MG63 (cell line): ENCODE measurements at regions not wholly inside any gene's neighbourhood (a gene's known extent, or its start where the extent isn't known, plus 50 kb on each side); places are given as distances from the start of the nearest gene placed in this dataset.
"Not testable (repeated sequence)": the region's sequence is repeated elsewhere in the genome, so short reads cannot be mapped to it uniquely, and the experiment has no call there.

Experiments used
- DNase-seq: peaks from one replicate; pipeline ENCODE4 v3.0.0-alpha.2; 2020
- H3K27me3 ChIP-seq: fragments of 250-450 bp; sonication (Bioruptor Pico); 2 replicates; pipeline ENCODE4 v1.5.1; 2020; ENCODE audit warnings: mild to moderate bottlenecking, moderate library complexity
- H3K36me3 ChIP-seq: fragments of 250-450 bp; sonication (Bioruptor Pico); 2 replicates; pipeline ENCODE4 v1.5.1; 2020; ENCODE audit warnings: mild to moderate bottlenecking, moderate library complexity
- H3K4me3 ChIP-seq: fragments of 250-450 bp; sonication (Bioruptor Pico); 2 replicates; pipeline ENCODE4 v1.5.1; 2020; ENCODE audit warnings: mild to moderate bottlenecking, moderate library complexity
- H3K9me3 ChIP-seq: fragments of 250-450 bp; sonication (Bioruptor Pico); 2 replicates; pipeline ENCODE4 v1.5.1; 2020; ENCODE audit warnings: mild to moderate bottlenecking, moderate library complexity

DNA sequence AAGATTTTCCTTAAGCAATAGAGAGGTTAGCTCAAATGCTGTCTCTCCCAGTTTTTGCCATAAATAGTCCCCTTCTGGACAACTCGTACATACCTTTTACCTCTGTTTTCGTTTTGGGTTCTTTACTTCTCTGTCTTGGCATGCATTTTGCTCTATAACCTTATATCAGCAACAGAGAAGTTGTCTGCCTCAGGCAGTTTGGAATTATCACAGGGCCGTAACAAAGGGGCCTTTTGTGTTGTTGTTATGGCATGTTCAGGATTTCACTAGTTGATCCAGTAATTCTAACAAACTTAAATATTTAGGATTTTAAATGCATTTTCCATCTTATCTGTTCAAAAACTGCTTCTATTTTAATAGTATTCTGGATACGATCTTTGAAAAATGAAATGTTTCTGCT lies 259.8 kb downstream of the CD109 start:
- H3K9me3 ChIP-seq: no peaks in the 10 kb centered on the region
- no peaks in the 10 kb centered on the region for H3K36me3 ChIP-seq
- no peak for DNase-seq
- H3K27me3 ChIP-seq: no peaks in the 10 kb centered on the region
- no peak overlapping the region for H3K4me3 ChIP-seq

- no peaks in the 10 kb centered on the region for H3K36me3 ChIP-seq
- DNase-seq: no peak
- H3K27me3 ChIP-seq: no peaks in the 10 kb centered on the region
- H3K4me3 ChIP-seq: no peak overlapping the region
- no peaks in the 10 kb centered on the region for H3K9me3 ChIP-seq
Measured at GRCh38 chr6:73954881-73955280, 258.9 kb downstream of the CD109 start.

GRCh38 chr6:73951183-73951582 lies 255.2 kb downstream of the CD109 start:
- DNase-seq: no peak
- Histone ChIP-seq H3K9me3 (no peaks in the 10 kb centered on the region), H3K4me3 (no peak overlapping the region), H3K36me3 (no peaks in the 10 kb centered on the region), H3K27me3 (no peaks in the 10 kb centered on the region)

GRCh38 chr6:73943930-73944652 lies 248.1 kb downstream of the CD109 start:
- no peak for DNase-seq
- Histone ChIP-seq H3K9me3 (no peaks in the 10 kb centered on the region), H3K27me3 (no peaks in the 10 kb centered on the region), H3K36me3 (no peaks in the 10 kb centered on the region), H3K4me3 (no peak overlapping the region)

DNA sequence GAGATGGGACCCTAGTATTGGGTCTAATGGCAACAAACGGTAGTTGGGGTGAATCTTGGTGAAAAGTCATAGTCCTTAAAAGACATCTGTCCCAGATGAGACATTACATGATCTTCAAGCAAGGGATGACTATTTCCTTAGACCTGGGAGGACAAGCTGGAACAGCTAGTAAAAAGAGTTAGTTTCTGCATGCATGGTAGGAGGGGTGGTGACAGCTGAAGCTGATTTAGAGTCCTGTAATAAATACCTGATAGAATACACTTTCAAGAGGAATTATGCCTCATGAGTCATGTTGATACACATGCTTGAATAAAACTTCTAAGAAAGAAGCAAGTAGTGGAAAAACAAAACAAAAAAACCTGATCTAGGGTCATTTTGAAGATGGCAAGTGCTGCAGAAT lies 247.4 kb downstream of the CD109 start:
- DNase-seq: no peak
- Histone ChIP-seq H3K27me3 (no peaks in the 10 kb centered on the region), H3K4me3 (no peak overlapping the region), H3K9me3 (no peaks in the 10 kb centered on the region), H3K36me3 (no peaks in the 10 kb centered on the region)

- no peaks in the 10 kb centered on the region for H3K36me3 ChIP-seq
- DNase-seq: peak; percentile 42
- no peaks in the 10 kb centered on the region for H3K27me3 ChIP-seq
- H3K4me3 ChIP-seq: no peak overlapping the region
- H3K9me3 ChIP-seq: no peaks in the 10 kb centered on the region
Measured at GRCh38 chr6:73942592-73943186, 246.7 kb downstream of the CD109 start.

DNA sequence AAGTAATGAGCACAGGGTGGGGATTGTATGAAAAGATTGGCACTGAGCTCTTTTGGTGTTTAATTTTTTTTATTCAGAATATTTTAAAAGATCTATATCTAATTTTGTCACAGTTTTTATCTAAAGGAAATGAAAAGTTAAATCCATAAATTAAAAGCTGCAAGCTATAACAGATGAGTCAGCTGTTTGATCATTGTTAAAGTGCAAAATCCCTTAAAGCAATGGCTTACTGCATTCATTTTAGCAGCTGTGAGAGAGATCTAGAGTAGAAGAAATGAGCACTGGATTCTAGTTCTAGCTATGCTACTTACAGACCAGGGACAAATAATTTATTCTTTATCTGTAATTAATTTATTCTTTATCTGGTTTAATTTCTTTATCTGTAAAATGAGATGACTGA lies 245.9 kb downstream of the CD109 start:
- DNase-seq: no peak
- Histone ChIP-seq H3K9me3 (no peaks in the 10 kb centered on the region), H3K4me3 (no peak overlapping the region), H3K27me3 (no peaks in the 10 kb centered on the region), H3K36me3 (no peaks in the 10 kb centered on the region)

DNA sequence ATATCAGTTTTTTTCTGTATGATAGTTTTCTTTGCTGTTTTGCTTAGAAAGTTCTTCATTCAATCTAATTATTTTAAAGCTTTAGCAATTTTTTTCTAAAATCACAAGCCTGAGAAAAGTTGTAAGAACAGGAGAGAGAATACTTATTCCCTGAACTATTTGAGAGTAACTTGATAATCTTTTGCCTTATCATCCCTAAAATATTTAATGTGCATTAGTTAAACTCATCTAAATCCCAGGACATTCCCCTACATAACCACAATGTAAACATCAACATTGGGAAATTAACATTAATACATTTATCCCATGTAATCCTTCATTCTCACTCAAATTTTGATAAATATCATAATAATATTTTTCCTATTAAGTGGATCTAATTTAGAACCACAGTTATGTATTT lies 241.8 kb downstream of the CD109 start:
- H3K4me3 ChIP-seq: no peak overlapping the region
- no peak for DNase-seq

GRCh38 chr6:73932866-73933265 lies 236.9 kb downstream of the CD109 start:
- no peak overlapping the region for H3K4me3 ChIP-seq
- DNase-seq: no peak
- H3K27me3 ChIP-seq: no peaks in the 10 kb centered on the region
- H3K36me3 ChIP-seq: no peaks in the 10 kb centered on the region
- H3K9me3 ChIP-seq: peaks cover 7% of the 10 kb centered on the region; the same call in 1 of the 2 replicates

More for the DNA sequence above, 241.8 kb downstream of the CD109 start:
- H3K27me3 ChIP-seq: no peaks in the 10 kb centered on the region
- H3K36me3 ChIP-seq: no peaks in the 10 kb centered on the region
- H3K9me3 ChIP-seq: no peaks in the 10 kb centered on the region

DNA sequence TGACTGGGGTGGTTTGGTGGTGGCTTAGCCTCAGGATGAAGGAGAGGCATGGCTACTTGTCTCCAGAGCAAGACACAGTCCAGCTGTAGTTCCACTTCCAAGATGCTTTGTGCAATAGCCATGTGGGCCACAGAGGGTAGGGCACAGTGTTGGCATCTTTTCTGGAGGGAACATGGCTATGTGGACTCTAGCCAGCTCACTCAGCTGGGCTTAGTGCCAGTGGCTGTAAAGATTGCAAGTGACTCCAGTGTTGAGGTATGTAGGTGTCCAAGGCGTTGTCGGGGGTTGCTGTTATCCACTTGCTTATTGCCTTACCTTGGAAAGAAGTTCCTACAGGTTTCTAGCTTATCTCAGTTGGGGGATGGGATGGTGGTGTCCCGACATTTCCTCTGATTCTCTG lies 233.4 kb downstream of the CD109 start:
- peaks cover 14% of the 10 kb centered on the region for H3K9me3 ChIP-seq
- no peak overlapping the region for H3K4me3 ChIP-seq
- no peaks in the 10 kb centered on the region for H3K36me3 ChIP-seq
- H3K27me3 ChIP-seq: no peaks in the 10 kb centered on the region
- DNase-seq: peak; percentile 12

DNA sequence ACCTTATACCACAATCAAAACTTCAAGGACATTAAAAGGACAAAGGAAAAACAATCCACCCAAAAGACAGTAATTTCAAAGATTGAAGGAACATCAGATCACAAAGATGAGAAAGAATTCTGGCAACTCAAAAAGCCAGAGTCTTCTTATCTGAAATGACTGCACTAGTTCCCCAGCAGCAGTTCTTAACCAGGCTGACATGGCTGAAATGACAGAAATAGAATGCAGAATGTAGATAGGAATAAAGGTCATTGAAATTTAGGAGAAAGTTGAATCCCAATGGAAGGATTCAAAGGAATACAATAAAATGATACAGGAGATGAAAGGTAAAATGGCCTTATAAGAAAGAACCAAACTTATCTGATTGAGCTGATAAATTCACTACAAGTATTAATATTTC lies 231.4 kb downstream of the CD109 start:
- peaks cover 14% of the 10 kb centered on the region for H3K9me3 ChIP-seq
- H3K4me3 ChIP-seq: no peak overlapping the region
- DNase-seq: no peak
- no peaks in the 10 kb centered on the region for H3K36me3 ChIP-seq
- no peaks in the 10 kb centered on the region for H3K27me3 ChIP-seq

DNA sequence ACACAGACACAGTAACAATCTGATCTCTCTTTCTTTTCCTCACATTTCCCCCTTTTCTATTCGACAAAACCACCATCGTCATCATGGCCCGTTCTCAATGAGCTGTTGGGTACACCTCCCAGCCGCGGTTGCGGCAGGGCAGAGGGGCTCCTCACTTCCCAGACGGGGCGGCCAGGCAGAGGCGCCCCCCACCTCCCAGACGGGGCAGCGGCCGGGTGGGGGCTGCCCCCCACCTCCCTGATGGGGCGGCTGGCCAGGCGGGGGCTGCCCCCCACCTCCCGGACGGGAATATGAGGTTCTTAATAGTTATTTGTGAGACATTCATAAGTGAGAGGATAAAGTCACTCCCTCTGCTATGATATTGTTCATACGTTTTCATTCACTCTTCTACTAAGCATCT lies 229.7 kb downstream of the CD109 start:
- DNase-seq, H3K4me3 ChIP-seq, H3K36me3 ChIP-seq, H3K27me3 ChIP-seq: not testable (repeated sequence)
- H3K9me3 ChIP-seq: peaks cover 14% of the 10 kb centered on the region

DNA sequence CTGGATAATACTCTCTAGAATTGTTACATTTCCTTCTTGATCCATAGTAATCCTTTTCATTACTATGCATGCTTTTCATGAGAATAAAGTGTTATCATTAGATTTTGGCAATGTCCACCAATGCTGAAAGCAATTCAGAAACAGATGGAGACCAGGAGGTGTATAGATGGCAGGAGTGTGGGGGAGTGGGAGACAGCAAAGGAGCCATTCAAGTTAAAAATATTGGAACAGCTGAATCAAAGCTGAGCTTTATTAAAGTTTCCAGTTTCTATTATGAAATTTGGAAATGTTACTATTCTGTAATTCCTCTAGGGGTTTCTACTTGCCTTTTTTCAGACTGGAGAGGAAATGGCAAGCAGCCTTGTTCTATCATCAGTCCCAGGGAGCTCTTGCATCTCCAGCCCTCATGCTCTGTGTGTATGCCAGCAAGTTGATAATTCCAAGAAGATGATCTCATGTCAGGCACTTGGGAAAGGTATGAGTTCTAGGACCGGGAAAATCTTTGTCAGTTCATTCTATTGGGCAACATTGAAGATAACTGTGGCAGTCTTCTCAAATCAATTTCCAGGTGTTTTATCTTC lies 228.0 kb downstream of the CD109 start:
- no peak overlapping the region for H3K4me3 ChIP-seq
- H3K9me3 ChIP-seq: peaks cover 14% of the 10 kb centered on the region
- no peaks in the 10 kb centered on the region for H3K36me3 ChIP-seq
- H3K27me3 ChIP-seq: no peaks in the 10 kb centered on the region
- DNase-seq: no peak

GRCh38 chr6:73903155-73903554 lies 207.2 kb downstream of the CD109 start:
- Histone ChIP-seq H3K9me3 (0 out of 2 replicates have a peak, but pooled peaks cover 4% of the 10 kb centered on the region), H3K4me3 (no peak overlapping the region), H3K27me3 (no peaks in the 10 kb centered on the region), H3K36me3 (no peaks in the 10 kb centered on the region)
- DNase-seq: no peak

- Histone ChIP-seq H3K9me3 (0 out of 2 replicates have a peak, but pooled peaks cover 4% of the 10 kb centered on the region), H3K27me3 (no peaks in the 10 kb centered on the region), H3K36me3 (no peaks in the 10 kb centered on the region), H3K4me3 (no peak overlapping the region)
- DNase-seq: no peak
Measured at GRCh38 chr6:73901986-73902385, 206.0 kb downstream of the CD109 start.

GRCh38 chr6:73901311-73901710 lies 205.3 kb downstream of the CD109 start:
- H3K36me3 ChIP-seq: no peaks in the 10 kb centered on the region
- H3K9me3 ChIP-seq: 0 out of 2 replicates have a peak, but pooled peaks cover 4% of the 10 kb centered on the region
- no peak for DNase-seq
- H3K27me3 ChIP-seq: no peaks in the 10 kb centered on the region
- no peak overlapping the region for H3K4me3 ChIP-seq

GRCh38 chr6:73898599-73898998 lies 202.6 kb downstream of the CD109 start:
- H3K36me3 ChIP-seq: no peaks in the 10 kb centered on the region
- 0 out of 2 replicates have a peak, but pooled peaks cover 4% of the 10 kb centered on the region for H3K9me3 ChIP-seq
- H3K27me3 ChIP-seq: no peaks in the 10 kb centered on the region
- H3K4me3 ChIP-seq: no peak overlapping the region
- DNase-seq: no peak

DNA sequence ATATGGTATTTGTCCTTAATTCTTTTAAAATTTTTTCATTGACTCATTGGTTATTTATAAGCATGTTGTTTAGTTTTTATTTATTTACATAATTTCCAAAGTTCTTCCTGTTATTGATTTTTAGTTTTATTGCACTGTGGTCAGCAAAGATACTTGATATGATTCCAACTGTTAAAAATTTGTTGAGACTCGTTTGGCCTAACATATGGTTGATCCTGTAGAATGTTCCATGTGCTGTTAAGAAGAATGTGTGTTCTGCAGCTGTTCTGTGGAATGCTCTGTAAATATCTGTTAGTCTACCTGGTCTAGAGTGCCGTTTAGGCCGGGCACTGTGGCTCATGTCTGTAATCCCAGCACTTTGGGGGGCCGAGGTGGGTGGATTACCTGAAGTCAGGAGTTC lies 197.7 kb downstream of the CD109 start:
- H3K27me3 ChIP-seq: no peaks in the 10 kb centered on the region

More for the DNA sequence above, 197.7 kb downstream of the CD109 start:
- DNase-seq: no peak
- Histone ChIP-seq H3K36me3 (no peaks in the 10 kb centered on the region), H3K9me3 (no peaks in the 10 kb centered on the region), H3K4me3 (no peak overlapping the region)
